A172 (cell line): ENCODE measurements at regions not wholly inside any gene's neighbourhood (a gene's known extent, or its start where the extent isn't known, plus 50 kb on each side); places are given as distances from the start of the nearest gene placed in this dataset.
A peak's percentile ranks its signal among the peaks of the same experiment; 100 is the strongest.

Experiments
- DNase-seq: peaks from one replicate; pipeline ENCODE4 v3.0.0-alpha.2; 2015; ENCODE audit warnings: low spot score

GRCh38 chr4:180486342-180486741 is 1756.9 kb upstream of the TENM3 start:
- no peak for DNase-seq

- no peak for DNase-seq
Observed at GRCh38 chr4:180489787-180490186, 1753.4 kb upstream of the TENM3 start.

GRCh38 chr4:180491210-180491609 is 1752.0 kb upstream of the TENM3 start:
- no peak for DNase-seq

- DNase-seq = no peak
Observed at GRCh38 chr4:180493299-180493698, 1749.9 kb upstream of the TENM3 start.

- DNase-seq = no peak
Observed at GRCh38 chr4:180500154-180500553, 1743.0 kb upstream of the TENM3 start.

- no peak for DNase-seq
Observed at GRCh38 chr4:180512801-180513475, 1730.3 kb upstream of the TENM3 start.

- no peak for DNase-seq
Observed at GRCh38 chr4:180518906-180519305, 1724.3 kb upstream of the TENM3 start.

- no peak for DNase-seq
Observed at GRCh38 chr4:180521181-180521580, 1722.0 kb upstream of the TENM3 start.

- DNase-seq = no peak
Observed at GRCh38 chr4:180525523-180526077, 1717.6 kb upstream of the TENM3 start.

- DNase-seq = no peak
Observed at GRCh38 chr4:180528003-180528402, 1715.2 kb upstream of the TENM3 start.

- no peak for DNase-seq
Observed at GRCh38 chr4:180530787-180531186, 1712.4 kb upstream of the TENM3 start.

GRCh38 chr4:180532691-180533090 is 1710.5 kb upstream of the TENM3 start:
- no peak for DNase-seq

- no peak for DNase-seq
Observed at GRCh38 chr4:180538384-180539057, 1704.7 kb upstream of the TENM3 start.

- DNase-seq = no peak
Observed at GRCh38 chr4:180539284-180539683, 1703.9 kb upstream of the TENM3 start.

GRCh38 chr4:180541678-180542077 is 1701.5 kb upstream of the TENM3 start:
- no peak for DNase-seq

- DNase-seq = peak; percentile 84
Observed at GRCh38 chr4:180542445-180543100, 1700.6 kb upstream of the TENM3 start.

- DNase-seq = no peak
Observed at GRCh38 chr4:180550106-180550505, 1693.1 kb upstream of the TENM3 start.

GRCh38 chr4:180557348-180557747 is 1685.9 kb upstream of the TENM3 start:
- DNase-seq = no peak

GRCh38 chr4:180557950-180558349 is 1685.3 kb upstream of the TENM3 start:
- no peak for DNase-seq

- DNase-seq = no peak
Observed at GRCh38 chr4:180558427-180558826, 1684.8 kb upstream of the TENM3 start.

GRCh38 chr4:180560896-180561295 is 1682.3 kb upstream of the TENM3 start:
- peak; percentile 42 for DNase-seq

GRCh38 chr4:180564026-180564425 is 1679.2 kb upstream of the TENM3 start:
- DNase-seq = no peak

GRCh38 chr4:180564448-180564847 is 1678.8 kb upstream of the TENM3 start:
- DNase-seq = no peak
